Right forelimb (tissue), 1 donor: ENCODE measurements at regions not wholly inside any gene's neighbourhood (a gene's known extent, or its start where the extent isn't known, plus 50 kb on each side); places are given as distances from the start of the nearest gene placed in this dataset.
"Not testable (repeated sequence)": the region's sequence is repeated elsewhere in the genome, so short reads cannot be mapped to it uniquely, and the experiment has no call there.

Source experiments
- DNase-seq: peaks from one replicate; pipeline ENCODE4 v3.0.0-alpha.2; 2018

DNA sequence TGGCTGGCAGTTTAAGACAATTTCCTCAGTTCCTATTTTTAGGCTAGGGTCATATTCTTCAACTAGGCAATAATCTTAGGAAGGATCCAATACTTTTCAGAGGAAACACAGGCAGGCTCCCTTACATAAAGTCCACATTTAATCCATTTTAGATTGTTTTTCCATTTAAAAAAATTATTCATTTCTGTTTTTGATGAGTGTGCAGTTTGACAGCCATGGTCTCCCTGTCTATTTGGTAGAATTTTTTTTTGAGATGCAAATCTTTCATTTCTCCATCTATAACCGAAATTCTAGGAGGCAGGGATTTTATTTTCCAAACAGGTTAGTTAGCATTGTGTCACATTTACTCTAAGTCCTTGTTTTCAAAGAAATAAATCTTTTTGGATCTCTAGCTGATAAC lies 326.8 kb downstream of the PPP4R3C start:
- no peak for DNase-seq

DNA sequence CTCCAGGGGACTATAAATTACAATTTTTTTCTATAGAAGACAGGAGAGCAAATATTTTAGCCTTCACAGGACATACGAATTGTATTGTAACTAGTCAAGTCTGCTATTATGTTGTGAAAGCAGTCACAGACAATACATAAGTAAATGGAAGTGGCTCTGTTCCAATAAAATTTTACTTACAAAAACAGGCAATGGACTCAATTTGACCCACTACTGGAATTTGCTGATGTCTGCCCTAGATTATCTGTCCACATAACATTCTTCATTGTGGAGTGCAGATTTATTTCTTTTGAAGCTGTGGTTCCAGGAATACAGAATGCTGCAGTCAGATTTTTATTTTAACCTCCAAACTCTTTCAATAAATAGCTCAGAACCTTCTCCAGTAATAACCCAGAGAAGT lies 330.3 kb downstream of the PPP4R3C start:
- DNase-seq: no peak

DNA sequence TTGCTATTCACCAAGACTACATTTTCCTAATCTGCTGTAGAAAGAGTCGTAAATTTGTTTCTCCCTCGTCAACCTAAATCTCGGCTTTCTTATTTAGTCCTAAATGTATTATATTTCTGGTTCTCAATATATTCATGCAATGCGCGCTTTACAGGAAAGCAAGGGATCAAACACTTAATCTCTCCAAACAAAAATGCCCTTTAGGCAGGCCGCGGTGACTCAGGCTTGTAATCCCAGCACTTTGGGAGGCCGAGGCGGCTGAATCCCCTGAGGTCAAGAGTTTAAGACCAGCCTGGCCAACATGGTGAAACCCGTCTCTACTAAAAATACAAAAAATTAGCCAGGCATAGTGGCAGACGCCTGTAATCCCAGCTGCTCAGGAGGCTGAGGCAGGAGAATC lies 376.0 kb downstream of the PPP4R3C start:
- not testable (repeated sequence) for DNase-seq

DNA sequence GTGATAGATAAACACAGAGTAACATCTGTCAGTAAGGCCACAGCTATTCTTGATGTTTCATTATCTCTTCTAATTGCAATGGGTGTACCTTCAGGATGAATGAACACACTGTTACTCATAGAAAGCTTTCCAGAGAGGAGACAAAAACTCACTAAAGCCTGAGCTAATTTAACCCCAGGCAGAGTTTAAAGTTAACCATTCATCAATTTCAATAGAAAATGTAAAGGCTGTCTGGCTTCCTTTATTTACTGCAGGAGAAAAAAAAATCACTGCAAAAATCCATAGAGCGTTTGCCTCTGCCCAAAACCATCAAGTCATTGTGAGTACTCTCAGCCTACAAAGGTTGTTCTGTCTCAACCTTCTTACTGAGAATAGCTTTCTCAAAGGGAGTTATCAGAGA lies 376.9 kb downstream of the PPP4R3C start:
- no peak for DNase-seq

DNA sequence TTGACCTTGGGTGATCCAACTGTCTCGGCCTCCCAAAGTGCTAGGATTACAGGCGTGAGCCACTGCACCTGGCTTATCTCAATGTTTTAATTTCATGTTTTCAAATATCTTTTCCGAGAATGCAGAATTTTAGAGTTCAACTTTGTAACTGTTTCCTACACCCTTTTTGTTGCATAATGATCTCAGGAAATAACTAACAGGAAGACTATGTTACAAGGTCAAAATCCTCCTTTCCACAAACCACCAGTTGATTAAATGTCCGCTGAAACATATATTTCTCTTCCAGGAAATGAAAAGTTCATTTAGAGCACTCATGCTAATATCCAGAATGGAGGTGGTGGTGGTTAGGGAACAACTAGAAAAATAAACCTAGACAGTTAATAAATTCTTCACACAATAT lies 377.8 kb downstream of the PPP4R3C start:
- DNase-seq: no peak

DNA sequence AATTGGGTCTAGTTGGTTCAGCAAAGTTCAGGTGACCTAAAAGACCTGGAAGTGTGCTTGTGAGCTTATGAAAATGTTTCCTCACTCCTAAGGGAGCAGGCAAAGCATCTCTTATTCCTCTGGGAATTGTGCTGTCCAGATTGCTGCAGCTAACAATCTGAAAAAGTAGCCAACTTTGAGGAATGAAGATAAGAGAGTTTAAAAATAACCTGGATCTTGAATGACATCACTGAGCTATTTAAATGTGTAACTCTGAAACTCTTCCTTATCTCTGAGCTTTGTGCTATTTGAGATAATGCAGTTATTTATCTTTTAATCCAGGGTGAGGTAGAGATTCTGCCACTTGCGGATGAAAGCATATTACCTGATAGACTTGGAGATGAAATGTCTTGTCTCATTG lies 384.8 kb downstream of the PPP4R3C start:
- DNase-seq: no peak

DNA sequence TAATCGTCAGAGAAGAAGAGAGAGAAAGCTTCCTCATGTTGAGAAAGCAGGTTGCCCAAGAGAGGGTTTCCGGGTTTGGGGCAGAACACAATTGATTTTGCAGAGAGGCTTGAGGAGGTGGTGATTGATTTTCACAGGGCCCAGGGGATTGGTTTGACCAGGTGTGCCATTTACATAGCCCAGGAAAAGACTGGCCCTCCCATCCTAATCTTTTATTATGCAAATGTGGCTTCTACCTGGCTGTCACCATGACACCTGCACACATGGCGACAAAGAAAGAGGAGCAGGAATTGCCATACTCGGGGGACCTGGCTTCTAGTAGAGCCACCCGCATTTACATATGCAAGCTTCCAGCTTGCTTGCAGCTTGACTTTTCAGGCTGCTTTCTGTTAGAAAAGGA lies 405.3 kb downstream of the PPP4R3C start:
- no peak for DNase-seq

DNA sequence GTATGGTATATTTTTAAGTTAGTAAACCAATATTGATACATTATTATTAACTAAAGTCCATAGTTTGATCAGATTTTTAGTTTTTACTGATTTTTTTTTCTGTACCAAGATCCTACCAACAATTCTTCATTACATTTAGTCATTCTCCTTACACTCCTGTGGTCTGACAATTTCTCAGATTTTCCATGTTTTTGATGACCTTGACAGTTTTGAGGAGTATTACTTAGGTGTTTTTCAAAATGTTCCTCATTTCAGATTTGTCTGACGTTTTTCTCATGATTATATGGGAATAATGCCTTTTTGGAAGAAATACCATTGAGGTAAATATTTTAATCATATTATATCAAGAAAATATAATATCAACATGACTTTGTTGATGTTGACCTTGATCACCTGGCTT lies 423.8 kb downstream of the PPP4R3C start:
- DNase-seq: no peak

DNA sequence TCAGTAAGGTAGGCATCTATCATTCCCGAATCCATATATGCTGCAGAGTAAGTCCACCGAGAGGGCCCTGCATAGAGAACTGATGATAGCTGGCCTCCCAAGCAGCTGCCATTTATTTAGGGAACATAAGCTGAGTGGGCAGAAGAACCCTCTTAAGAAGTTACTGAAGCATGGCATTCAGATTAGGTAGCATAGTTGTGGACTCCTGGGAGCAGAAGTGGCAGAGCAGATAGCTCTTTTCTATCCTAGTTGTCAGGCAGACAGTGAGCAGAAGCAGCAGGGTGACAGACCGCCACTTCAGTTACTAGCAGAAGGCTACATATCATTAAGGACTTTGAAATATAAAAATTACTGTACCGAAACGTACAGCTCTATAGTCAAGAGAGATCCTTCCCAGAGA lies 454.7 kb downstream of the PPP4R3C start:
- no peak for DNase-seq

DNA sequence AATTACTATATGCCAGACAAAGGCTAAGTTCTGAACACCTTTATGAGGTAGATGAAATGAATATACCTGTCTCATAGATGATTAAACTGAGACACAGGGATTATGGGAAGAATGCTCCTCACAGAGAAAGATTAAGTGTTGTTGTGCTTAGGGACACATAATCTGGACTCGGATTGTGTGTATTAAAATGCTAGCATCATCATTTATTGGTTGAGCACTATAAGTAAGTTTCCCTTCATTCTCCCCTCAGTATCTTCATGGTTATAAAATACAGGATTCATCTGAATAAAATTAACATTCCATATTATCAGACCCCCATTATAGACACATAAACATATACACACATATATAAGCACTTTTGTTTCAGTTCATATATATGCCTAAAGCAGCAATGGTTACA lies 463.5 kb downstream of the PPP4R3C start:
- DNase-seq: no peak

DNA sequence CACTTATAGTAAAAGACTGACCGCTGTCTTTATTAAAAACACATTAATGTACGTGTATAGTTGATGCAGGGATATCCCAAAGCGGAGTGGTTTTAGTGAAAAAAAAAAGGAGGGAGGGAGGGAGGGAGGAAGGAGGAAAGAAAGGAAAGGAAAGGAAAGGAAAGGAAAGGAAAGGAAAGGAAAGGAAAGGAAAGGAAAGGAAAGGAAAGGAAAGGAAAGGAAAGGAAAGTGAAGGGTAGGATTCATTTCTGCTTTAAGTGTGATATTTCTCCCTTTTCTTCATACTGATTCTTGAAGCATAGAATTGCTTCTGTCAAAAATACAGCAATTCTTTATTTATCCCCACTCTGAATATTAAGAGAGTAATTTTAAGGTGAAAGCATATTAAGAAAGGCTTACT lies 504.9 kb downstream of the PPP4R3C start:
- DNase-seq: no peak

DNA sequence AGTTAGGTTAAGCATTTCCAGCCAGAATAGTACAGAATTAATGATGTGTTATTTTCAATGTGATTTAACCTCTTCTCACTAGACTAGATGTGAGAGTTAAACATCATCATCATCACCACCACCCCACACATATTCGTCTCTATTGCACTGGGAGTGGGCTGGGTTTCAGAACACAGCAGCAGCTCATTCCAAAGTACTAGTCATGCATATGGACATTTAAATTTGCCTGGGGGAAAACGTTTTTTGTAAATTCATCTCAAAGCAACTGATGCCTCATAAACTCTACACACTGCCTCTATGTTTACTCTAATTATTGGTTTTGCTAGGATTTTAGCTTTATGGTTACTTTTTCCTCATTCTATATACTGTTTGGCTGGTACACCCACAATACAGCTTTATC lies 509.1 kb downstream of the PPP4R3C start:
- DNase-seq: no peak

DNA sequence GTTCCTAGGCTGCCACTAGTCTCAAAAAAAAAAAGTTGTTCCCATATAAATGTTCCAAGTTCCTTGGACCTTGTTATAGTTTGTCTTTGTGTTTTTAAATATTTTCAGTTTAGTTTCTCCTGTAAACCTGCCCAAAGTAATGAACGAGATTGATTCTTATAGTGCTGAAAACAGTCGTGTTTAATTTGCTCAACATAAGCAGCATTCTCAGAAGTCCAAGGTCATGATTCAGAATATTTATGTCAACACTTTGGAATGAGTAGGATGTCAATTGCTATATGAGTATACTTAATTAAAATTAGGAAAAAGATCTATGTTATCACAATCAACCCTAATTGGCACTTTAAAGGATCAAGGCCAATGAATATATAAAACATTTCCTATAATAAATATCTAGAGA lies 510.9 kb downstream of the PPP4R3C start:
- DNase-seq: no peak

DNA sequence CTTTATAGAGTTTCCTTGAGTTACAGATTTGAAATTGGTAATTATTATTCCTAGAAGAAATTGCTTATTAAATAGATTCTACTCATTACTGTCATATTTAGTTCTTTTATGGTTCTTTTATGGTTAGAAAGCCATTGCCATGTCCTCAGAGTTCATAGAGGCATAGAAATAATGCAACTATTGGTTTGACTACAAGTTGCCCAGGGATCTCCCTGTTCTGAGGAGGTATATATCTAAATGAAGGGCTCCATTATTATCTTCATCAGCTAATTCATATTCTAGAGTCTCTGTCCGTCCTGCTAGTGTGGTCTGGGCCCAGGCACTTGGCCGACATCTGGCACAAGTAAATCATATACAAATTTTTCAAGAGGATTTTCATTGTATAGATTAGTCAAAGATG lies 535.7 kb downstream of the PPP4R3C start:
- no peak for DNase-seq

DNA sequence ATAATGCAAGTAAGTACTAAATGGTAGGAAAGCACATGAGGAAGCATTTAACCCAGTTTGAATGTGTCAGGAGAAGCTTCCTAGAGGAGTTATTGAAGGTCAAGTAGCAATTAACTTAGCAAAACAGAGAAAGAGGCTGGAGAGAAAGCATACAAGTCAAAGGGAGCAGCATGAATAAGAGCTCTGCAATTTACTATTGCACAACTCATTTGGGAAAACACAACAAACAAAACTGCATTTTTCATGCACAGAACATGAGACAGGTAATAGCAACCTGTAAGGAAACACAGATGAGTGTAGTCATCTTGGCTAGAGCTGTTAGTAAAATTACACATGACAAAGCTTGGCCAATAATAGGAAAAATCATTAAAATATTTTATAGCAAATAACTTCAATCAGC lies 538.1 kb downstream of the PPP4R3C start:
- DNase-seq: no peak

DNA sequence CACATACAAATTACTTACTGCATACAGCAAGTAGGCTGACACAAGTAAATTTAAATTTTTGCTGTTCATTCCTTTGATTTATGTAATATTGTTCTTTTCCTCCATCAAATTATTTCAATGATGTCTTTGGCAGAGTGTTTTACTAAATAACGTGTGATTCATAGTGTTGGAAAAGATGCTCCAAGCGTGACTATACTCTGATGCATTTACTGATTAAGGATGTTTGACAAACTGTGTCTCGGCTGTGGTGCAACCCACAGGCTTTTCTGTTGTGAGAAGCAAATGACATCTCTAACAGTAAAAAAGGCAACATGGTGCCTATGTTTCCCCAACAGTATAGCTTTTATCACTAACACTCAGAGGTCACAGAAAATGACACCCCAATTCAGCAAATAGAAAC lies 540.9 kb downstream of the PPP4R3C start:
- no peak for DNase-seq

DNA sequence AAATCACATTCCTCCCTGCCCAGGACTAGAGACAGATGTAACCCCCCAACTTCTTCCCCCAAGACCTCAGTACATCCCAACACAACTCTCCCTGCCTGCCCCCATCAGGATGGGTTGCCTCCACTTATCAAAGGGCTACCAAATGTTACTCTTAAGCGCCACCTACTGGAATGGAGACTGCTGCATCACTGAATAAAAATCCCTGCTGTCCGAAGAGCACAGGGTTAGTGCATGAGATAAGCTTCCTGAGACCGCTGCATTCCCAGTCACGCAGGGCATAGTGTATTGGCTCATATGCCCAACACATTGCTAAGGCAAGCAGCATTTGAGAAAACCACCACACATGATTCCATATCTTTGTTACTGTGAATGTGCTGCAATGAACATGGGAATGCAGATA lies 544.5 kb downstream of the PPP4R3C start:
- DNase-seq: no peak

DNA sequence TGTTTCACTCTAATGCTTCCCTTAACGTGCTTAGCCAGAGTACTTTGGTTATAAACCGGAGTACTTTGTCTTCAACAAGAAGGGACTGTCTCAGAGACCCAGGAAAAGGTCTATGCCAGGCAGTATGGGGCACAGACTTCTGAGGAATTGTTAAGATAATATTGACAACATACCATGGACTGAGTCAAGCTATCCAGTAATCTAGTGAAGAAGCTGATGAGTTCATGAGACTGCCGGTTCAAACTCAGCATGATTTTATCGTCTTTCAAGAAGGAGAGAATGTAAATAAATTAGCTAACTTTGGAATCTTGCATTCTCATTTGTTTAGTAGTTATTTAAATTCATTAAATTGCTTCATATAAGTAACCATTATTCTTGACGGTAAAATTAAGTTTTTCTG lies 546.1 kb downstream of the PPP4R3C start:
- DNase-seq: no peak

DNA sequence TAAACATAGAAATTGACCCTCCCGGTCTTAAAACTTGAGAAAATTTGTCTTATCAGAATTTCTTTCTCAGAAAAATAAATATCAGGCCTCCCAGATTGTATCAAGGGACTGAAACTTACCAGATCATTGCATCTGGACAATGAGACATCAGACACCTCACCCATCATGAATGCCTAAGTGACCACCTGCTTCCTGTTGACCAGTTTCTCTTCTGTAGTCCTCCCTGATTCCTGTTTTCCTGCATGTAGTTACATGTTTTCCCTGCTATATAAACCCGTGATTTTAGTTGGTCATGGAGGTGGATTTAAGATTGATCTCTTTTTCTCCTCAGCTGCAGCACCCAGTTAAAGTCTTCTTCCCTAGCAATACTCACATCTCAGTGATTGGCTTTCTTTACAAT lies 548.1 kb downstream of the PPP4R3C start:
- DNase-seq: no peak

DNA sequence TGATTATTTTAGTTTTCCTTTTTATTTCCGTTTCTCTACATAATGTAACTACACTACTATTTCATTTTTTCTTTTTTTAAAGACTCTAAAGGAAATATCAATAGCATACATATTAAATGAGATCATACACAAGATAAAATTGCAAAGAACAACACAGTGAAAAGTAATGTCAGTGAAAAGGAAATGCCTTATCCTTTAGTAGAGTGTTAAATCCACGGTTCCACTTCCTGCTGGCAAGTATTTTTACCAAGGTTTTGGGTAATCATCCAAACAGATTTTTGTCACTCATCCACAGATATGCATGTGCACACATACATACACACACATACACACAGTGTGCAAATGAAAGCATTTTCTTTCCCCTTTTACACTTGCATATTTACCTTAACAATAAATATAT lies 548.9 kb downstream of the PPP4R3C start:
- no peak for DNase-seq

DNA sequence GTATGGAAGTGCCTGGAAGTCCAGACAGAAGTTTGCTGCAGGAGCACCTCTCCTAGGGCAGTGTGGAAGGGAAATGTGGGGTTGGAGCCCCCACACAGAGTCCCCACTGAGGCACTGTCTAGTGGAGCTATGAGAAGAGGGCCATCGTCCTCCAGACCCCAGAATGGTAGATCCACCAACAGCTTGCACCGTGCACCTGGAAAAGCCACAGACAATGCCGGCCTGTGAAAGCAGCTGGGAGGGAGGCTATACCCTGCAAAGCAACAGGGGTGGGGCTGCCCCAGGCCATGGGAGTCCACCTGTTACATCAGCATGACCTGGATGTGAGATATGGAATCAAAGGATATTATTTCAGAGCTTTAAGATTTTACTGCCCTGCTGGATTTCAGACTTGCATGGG lies 551.4 kb downstream of the PPP4R3C start:
- not testable (repeated sequence) for DNase-seq

DNA sequence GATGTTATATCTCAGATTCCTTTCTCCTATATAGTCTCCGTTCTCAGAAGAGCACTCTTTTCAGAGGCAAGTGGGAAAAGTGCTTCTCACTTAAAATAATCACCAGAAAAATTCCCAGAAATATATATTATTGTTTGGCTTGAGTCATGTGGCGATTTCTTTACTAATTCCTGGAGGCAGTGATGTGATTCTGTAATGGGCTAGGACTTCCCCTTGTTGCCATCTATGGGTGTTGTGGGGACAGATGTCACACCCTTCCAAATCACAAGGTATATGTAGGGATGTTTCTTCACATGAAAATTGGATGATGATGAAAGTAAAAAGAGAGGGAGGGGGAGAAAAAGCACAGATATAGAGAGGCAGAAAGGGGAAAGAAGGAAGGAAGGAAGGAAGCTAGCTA lies 553.4 kb downstream of the PPP4R3C start:
- no peak for DNase-seq

DNA sequence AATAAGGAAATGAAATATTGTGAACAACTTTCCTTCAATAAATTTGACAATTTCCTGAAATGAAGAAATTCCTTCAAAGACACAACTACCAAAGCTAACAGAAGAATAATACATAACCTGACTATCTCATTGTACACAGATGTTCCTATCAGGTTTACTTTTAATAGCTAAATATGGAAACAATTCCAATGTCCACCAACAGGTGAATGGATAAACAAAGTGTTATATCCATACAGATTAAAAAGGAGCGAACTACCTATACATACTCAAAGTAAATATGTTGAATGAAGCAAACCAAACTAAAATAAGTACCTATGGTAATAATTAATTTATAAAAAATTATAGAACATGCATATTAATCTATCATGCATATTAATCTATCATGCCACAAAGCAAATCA lies 554.9 kb downstream of the PPP4R3C start:
- no peak for DNase-seq

DNA sequence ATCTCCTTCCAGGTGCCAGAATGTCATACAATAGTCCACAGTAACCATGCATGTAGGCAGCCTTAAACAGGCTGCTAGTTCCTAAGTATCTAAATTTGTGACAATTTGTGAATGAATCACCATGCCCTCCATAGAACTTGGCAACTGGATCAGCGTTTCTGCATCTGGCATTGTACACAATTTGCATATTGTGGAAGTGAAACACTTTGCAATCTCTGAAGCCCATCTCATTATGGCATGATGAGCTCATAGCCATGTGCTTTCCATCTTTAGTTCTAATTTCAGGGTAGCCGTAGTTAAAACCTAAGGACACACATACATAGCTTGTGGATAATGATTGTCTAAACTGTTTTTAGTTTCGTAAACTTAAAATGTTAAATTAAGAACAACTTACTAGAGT lies 573.6 kb downstream of the PPP4R3C start:
- DNase-seq: no peak

DNA sequence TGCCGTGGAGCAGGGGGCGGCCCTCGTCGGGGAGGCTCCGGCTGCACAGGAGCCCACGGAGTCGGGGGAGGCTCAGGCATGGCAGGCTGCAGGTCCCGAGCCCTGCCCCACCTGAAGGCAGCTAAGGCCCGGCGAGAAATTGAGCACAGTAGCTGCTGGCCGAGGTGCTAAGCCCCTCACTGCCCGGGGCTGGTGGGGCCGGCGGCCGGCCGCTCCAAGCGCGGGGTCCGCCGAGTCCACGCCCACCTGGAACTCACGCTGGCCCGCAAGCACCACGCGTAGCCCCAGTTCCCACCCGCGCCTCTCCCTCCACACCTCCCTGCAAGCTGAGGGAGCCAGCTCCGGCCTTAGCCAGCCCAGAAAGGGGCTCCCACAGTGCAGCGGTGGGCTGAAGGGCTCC lies 589.4 kb downstream of the PPP4R3C start:
- no peak for DNase-seq

DNA sequence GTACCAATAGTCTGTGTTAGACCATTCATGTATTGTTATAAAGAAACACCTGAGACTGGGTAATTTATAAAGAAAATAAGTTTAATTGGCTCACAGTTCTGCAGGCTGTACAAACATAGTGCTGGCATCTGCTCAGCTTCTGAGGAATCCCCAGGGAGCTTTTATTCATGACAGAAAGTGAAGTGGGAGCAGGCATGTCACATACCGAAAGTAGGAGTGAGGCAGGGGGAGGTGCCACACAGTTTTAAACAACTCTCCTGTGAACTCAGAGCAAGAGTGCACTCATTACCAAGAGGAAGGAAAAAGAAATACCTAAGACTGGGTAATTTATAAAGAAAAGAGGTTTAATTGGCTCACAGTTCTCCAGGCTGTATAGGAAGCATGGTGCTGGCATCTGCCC lies 591.2 kb downstream of the PPP4R3C start:
- no peak for DNase-seq
